ENCODE measurements at regions not wholly inside any gene's neighbourhood (a gene's known extent, or its start where the extent isn't known, plus 50 kb on each side); places are given as distances from the start of the nearest gene placed in this dataset.

DNA sequence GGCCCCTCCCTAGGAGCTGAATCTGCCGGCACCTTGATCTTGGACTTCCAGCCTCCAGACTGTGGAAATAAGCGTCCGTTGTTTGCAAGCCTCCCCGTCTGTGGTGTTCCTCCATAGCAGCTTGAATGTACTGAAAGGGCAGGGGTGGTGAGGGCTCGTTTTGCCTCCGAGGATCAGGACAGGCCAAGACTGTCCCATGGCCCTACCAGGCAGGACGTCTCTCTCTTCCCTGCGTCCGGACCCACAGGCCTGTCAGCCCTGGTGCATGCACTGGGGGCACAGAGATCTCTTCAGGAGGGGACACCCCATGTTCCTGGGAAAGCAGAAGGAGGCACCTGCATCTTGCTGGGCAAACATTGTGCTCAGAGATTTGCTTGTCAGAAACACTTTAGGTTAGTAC, 156.3 kb upstream of the C1orf174 start:
- Histone ChIP-seq H3K27me3 (no peaks in the 10 kb centered on the region), H3K9me3 (no peaks in the 10 kb centered on the region), H3K36me3 (no peaks in the 10 kb centered on the region), H3K4me3 (no peak overlapping the region), H3K4me1 (no peaks in the 10 kb centered on the region), H3K27ac (no peak overlapping the region)
- ATAC-seq (no peak), DNase-seq (no peak)
- TF ChIP-seq, protein P1, sequence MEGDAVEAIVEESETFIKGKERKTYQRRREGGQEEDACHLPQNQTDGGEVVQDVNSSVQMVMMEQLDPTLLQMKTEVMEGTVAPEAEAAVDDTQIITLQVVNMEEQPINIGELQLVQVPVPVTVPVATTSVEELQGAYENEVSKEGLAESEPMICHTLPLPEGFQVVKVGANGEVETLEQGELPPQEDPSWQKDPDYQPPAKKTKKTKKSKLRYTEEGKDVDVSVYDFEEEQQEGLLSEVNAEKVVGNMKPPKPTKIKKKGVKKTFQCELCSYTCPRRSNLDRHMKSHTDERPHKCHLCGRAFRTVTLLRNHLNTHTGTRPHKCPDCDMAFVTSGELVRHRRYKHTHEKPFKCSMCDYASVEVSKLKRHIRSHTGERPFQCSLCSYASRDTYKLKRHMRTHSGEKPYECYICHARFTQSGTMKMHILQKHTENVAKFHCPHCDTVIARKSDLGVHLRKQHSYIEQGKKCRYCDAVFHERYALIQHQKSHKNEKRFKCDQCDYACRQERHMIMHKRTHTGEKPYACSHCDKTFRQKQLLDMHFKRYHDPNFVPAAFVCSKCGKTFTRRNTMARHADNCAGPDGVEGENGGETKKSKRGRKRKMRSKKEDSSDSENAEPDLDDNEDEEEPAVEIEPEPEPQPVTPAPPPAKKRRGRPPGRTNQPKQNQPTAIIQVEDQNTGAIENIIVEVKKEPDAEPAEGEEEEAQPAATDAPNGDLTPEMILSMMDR (IDR thresholded peaks at IDR 0.05) = no peak
- intact Hi-C loops (cut with DNase I) = no loop called here

DNA sequence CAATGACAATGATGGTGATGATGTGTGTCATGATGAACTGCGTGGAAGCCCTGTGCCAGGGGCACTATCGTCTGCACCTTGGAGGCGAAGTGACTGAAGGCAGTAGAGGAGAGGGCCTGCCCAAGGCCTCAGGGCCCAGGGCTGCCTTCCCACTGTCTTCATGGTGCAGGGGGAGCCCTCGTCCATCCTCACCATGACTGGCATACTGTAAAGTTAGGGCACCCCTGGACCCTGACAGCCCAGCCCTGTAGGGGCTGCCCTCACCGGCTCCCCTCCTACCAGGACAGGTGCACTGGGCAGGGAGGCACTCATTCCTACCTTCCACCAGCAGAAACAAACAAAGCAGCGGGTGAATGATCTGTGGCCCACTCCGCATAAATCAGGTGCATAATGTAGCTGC, 156.9 kb upstream of the C1orf174 start:
- no peak overlapping the region for H3K4me3 ChIP-seq
- H3K36me3 ChIP-seq = no peaks in the 10 kb centered on the region
- no peak for DNase-seq
- H3K27ac ChIP-seq = no peak overlapping the region
- no peaks in the 10 kb centered on the region for H3K9me3 ChIP-seq
- no peaks in the 10 kb centered on the region for H3K4me1 ChIP-seq
- ATAC-seq = no peak
- TF ChIP-seq, protein P1 (IDR thresholded peaks at IDR 0.05) = no peak
- no peaks in the 10 kb centered on the region for H3K27me3 ChIP-seq
- intact Hi-C loops (cut with DNase I) = no loop called here

DNA sequence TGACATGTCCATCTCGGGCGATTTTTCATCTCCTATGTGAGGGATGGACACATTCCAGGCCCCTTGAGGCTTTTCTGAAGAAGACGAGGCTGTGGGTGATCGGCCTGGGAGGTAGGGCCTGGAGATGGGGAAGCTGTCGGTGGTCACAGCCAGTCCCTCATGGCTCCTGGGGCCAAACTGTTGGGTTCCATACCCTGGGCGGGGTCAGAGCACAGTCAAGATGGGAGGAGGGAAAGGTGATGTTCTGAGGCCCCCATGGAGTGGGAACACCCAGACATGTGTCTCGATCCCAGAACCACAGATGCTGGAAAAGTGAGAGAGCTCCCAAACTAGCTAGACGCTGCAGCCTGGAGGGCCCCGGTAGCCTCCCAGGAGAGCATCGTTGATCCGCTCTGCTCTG, 157.5 kb upstream of the C1orf174 start:
- ATAC-seq = no peak

DNA sequence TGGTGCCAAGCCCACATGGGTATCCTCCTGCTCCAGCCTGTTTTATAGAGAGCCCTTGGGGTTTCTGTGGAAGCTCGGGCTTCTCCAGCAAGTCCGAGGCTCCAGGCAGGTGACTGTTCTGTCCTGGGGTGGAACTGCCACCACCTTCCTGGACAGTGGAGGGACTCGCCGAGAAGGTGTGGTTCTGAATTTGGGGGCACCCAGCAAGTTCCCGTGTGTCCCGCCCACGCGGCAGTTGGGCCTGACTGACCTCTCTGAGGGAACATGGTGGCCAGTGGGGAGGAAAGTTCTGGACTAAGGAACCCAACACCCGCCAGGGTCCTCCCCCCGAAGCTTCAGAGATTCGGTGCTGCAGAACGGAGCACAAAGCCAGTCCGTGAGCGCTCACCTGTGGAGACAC, 158.1 kb upstream of the C1orf174 start:
- Histone ChIP-seq H3K27ac (no peak overlapping the region), H3K9me3 (no peaks in the 10 kb centered on the region), H3K4me3 (no peak overlapping the region), H3K4me1 (no peaks in the 10 kb centered on the region), H3K27me3 (no peaks in the 10 kb centered on the region), H3K36me3 (no peaks in the 10 kb centered on the region)
- DNase-seq (no peak), ATAC-seq (no peak)
- TF ChIP-seq, protein P1 (IDR thresholded peaks at IDR 0.05) = no peak
- intact Hi-C loops (cut with DNase I) = no loop called here

More for the DNA sequence above, 157.5 kb upstream of the C1orf174 start:
- no peaks in the 10 kb centered on the region for H3K9me3 ChIP-seq
- no peaks in the 10 kb centered on the region for H3K4me1 ChIP-seq
- intact Hi-C loops (cut with DNase I) = no loop called here
- H3K4me3 ChIP-seq = no peak overlapping the region
- peak; percentile 32 for DNase-seq
- H3K36me3 ChIP-seq = no peaks in the 10 kb centered on the region
- no peaks in the 10 kb centered on the region for H3K27me3 ChIP-seq
- no peak overlapping the region for H3K27ac ChIP-seq
- TF ChIP-seq, protein P1 (IDR thresholded peaks at IDR 0.05) = no peak

DNA sequence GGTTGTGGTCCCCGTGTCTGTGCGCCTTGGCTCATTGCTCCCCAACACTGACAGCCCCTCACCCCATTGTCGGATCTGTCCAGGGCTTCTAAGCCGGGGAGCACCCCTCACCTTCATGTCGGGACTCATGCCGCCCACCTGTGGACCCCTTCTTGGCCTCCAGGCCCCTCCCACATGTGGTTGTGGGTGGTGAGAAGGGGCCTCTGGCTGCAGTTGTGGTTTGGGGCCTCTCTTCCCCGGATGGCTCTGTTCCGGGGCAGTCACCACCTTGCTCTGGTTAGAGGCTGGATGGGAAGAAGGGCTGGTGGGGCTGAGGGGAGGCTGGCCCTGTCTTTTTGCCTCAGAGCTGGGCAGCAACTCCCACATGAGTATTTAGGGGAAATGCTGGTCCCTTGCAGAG, 158.6 kb upstream of the C1orf174 start:
- Histone ChIP-seq H3K36me3 (no peaks in the 10 kb centered on the region), H3K27ac (no peak overlapping the region), H3K9me3 (no peaks in the 10 kb centered on the region), H3K4me1 (no peaks in the 10 kb centered on the region), H3K27me3 (no peaks in the 10 kb centered on the region), H3K4me3 (no peak overlapping the region)
- intact Hi-C loops (cut with DNase I) = no loop called here
- DNase-seq = no peak
- no peak for ATAC-seq
- TF ChIP-seq, protein P1 (IDR thresholded peaks at IDR 0.05) = no peak

DNA sequence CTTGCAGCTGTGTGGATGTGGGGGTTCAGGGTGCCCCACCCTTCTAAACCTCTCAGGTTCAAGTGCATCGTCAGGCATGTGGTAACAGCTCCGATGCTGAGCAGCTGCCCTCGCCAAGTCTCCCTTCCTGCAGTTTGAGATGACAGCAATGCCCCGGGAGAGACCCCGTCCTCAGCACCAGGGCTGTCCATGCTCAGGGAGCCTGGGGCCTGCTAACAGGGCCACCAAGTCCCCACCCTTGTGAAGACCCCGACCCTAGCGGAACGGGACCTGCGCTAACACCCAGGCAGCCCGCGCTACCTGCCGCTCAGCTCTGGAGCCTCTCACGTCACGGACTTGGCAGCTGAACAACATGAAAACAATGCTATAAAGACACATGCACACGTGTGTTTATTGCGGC, 159.2 kb upstream of the C1orf174 start:
- Histone ChIP-seq H3K4me3 (no peak overlapping the region), H3K36me3 (no peaks in the 10 kb centered on the region), H3K27ac (no peak overlapping the region), H3K27me3 (no peaks in the 10 kb centered on the region), H3K4me1 (no peaks in the 10 kb centered on the region), H3K9me3 (no peaks in the 10 kb centered on the region)
- ATAC-seq = no peak
- intact Hi-C loops (cut with DNase I) = no loop called here
- TF ChIP-seq, protein P1 (IDR thresholded peaks at IDR 0.05) = no peak
- DNase-seq = no peak
